ENCODE measurements at regions not wholly inside any gene's neighbourhood (a gene's known extent, or its start where the extent isn't known, plus 50 kb on each side); places are given as distances from the start of the nearest gene placed in this dataset.
"Not testable (repeated sequence)": the region's sequence is repeated elsewhere in the genome, so short reads cannot be mapped to it uniquely, and the experiment has no call there.

GRCh38 chr22:16662330-16662729, 69.7 kb upstream of the CCT8L2 start:
- not testable (repeated sequence) for H3K4me1 ChIP-seq (ENCODE audit: control insufficient read depth, insufficient read depth, low read length); H3K27me3 ChIP-seq (ENCODE audit: control insufficient read depth, insufficient read depth, low read length); H3K27ac ChIP-seq (ENCODE audit: low read length); H3K4me3 ChIP-seq (ENCODE audit: low read length); H3K9me3 ChIP-seq (replicated peaks; ENCODE audit: control insufficient read depth, low read depth, low read length); DNase-seq; H3K36me3 ChIP-seq (ENCODE audit: control insufficient read depth, insufficient read depth, low read length)
- WGBS (ENCODE audit: insufficient coverage), result no CpG with 5 or more reads among the region's 2 CpGs

GRCh38 chr22:16660989-16661388, 68.4 kb upstream of the CCT8L2 start:
- not testable (repeated sequence) for DNase-seq; H3K36me3 ChIP-seq (ENCODE audit: control insufficient read depth, insufficient read depth, low read length); H3K4me1 ChIP-seq (ENCODE audit: control insufficient read depth, insufficient read depth, low read length); H3K27me3 ChIP-seq (ENCODE audit: control insufficient read depth, insufficient read depth, low read length); H3K4me3 ChIP-seq (ENCODE audit: low read length); H3K9me3 ChIP-seq (replicated peaks; ENCODE audit: control insufficient read depth, low read depth, low read length); H3K27ac ChIP-seq (ENCODE audit: low read length)
- 85% methylated on average over 3 of the region's 8 CpGs for WGBS (ENCODE audit: insufficient coverage)

GRCh38 chr22:16660570-16660969, 68.0 kb upstream of the CCT8L2 start:
- H3K36me3 ChIP-seq (ENCODE audit: control insufficient read depth, insufficient read depth, low read length), result not testable (repeated sequence)

GRCh38 chr22:16659273-16659834, 66.7 kb upstream of the CCT8L2 start:
- H3K36me3 ChIP-seq (ENCODE audit: control insufficient read depth, insufficient read depth, low read length); H3K4me3 ChIP-seq (ENCODE audit: low read length); H3K27ac ChIP-seq (ENCODE audit: low read length); H3K4me1 ChIP-seq (ENCODE audit: control insufficient read depth, insufficient read depth, low read length); H3K9me3 ChIP-seq (replicated peaks; ENCODE audit: control insufficient read depth, low read depth, low read length); H3K27me3 ChIP-seq (ENCODE audit: control insufficient read depth, insufficient read depth, low read length); DNase-seq: not testable (repeated sequence)
- WGBS (ENCODE audit: insufficient coverage), result no CpG with 5 or more reads among the region's 8 CpGs

More at GRCh38 chr22:16660570-16660969, 68.0 kb upstream of the CCT8L2 start:
- H3K27me3 ChIP-seq (ENCODE audit: control insufficient read depth, insufficient read depth, low read length); H3K4me1 ChIP-seq (ENCODE audit: control insufficient read depth, insufficient read depth, low read length); H3K27ac ChIP-seq (ENCODE audit: low read length); H3K4me3 ChIP-seq (ENCODE audit: low read length); H3K9me3 ChIP-seq (replicated peaks; ENCODE audit: control insufficient read depth, low read depth, low read length); DNase-seq: not testable (repeated sequence)
- no CpG with 5 or more reads among the region's 13 CpGs for WGBS (ENCODE audit: insufficient coverage)

- no peaks in the 10 kb centered on the region for H3K27me3 ChIP-seq (ENCODE audit: control insufficient read depth, insufficient read depth, low read length)
- no peak overlapping the region for H3K4me3 ChIP-seq (ENCODE audit: low read length)
- H3K9me3 ChIP-seq (replicated peaks; ENCODE audit: control insufficient read depth, low read depth, low read length), result peaks cover 7% of the 10 kb centered on the region
- H3K4me1 ChIP-seq (ENCODE audit: control insufficient read depth, insufficient read depth, low read length), result no peaks in the 10 kb centered on the region
- no peak overlapping the region for H3K27ac ChIP-seq (ENCODE audit: low read length)
- no peaks in the 10 kb centered on the region for H3K36me3 ChIP-seq (ENCODE audit: control insufficient read depth, insufficient read depth, low read length)
- DNase-seq, result no peak
These were observed 65.5 kb upstream of the CCT8L2 start for GRCh38 chr22:16658068-16658467.

- Histone ChIP-seq H3K4me3 (ENCODE audit: low read length) (no peak overlapping the region), H3K4me1 (ENCODE audit: control insufficient read depth, insufficient read depth, low read length) (no peaks in the 10 kb centered on the region), H3K36me3 (ENCODE audit: control insufficient read depth, insufficient read depth, low read length) (no peaks in the 10 kb centered on the region), H3K9me3 (replicated peaks; ENCODE audit: control insufficient read depth, low read depth, low read length) (peaks cover 13% of the 10 kb centered on the region), H3K27me3 (ENCODE audit: control insufficient read depth, insufficient read depth, low read length) (no peaks in the 10 kb centered on the region), H3K27ac (ENCODE audit: low read length) (no peak overlapping the region)
- no peak for DNase-seq
- WGBS (ENCODE audit: insufficient coverage), result 75% methylated on average over 4 of the region's 5 CpGs
These were observed 62.3 kb upstream of the CCT8L2 start for GRCh38 chr22:16654882-16655281.

- DNase-seq; H3K36me3 ChIP-seq (ENCODE audit: control insufficient read depth, insufficient read depth, low read length); H3K27ac ChIP-seq (ENCODE audit: low read length); H3K27me3 ChIP-seq (ENCODE audit: control insufficient read depth, insufficient read depth, low read length); H3K4me1 ChIP-seq (ENCODE audit: control insufficient read depth, insufficient read depth, low read length); H3K4me3 ChIP-seq (ENCODE audit: low read length): not testable (repeated sequence)
- WGBS (ENCODE audit: insufficient coverage), result 67% methylated on average over 1 of the region's 2 CpGs
- H3K9me3 ChIP-seq (replicated peaks; ENCODE audit: control insufficient read depth, low read depth, low read length), result peaks cover 15% of the 10 kb centered on the region
These were observed 61.7 kb upstream of the CCT8L2 start for GRCh38 chr22:16654336-16654735.

- DNase-seq; H3K27ac ChIP-seq (ENCODE audit: low read length); H3K27me3 ChIP-seq (ENCODE audit: control insufficient read depth, insufficient read depth, low read length); H3K36me3 ChIP-seq (ENCODE audit: control insufficient read depth, insufficient read depth, low read length); H3K4me3 ChIP-seq (ENCODE audit: low read length); H3K4me1 ChIP-seq (ENCODE audit: control insufficient read depth, insufficient read depth, low read length): not testable (repeated sequence)
- peaks cover 12% of the 10 kb centered on the region for H3K9me3 ChIP-seq (replicated peaks; ENCODE audit: control insufficient read depth, low read depth, low read length)
- 91% methylated on average over 4 of the region's 7 CpGs for WGBS (ENCODE audit: insufficient coverage)
These were observed 60.6 kb upstream of the CCT8L2 start for GRCh38 chr22:16653222-16653621.

- H3K27ac ChIP-seq (ENCODE audit: low read length), result no peak overlapping the region
- DNase-seq, result no peak
- no peaks in the 10 kb centered on the region for H3K36me3 ChIP-seq (ENCODE audit: control insufficient read depth, insufficient read depth, low read length)
- peaks cover 8% of the 10 kb centered on the region for H3K9me3 ChIP-seq (replicated peaks; ENCODE audit: control insufficient read depth, low read depth, low read length)
- H3K4me1 ChIP-seq (ENCODE audit: control insufficient read depth, insufficient read depth, low read length), result no peaks in the 10 kb centered on the region
- no peak overlapping the region for H3K4me3 ChIP-seq (ENCODE audit: low read length)
- H3K27me3 ChIP-seq (ENCODE audit: control insufficient read depth, insufficient read depth, low read length), result no peaks in the 10 kb centered on the region
- WGBS (ENCODE audit: insufficient coverage), result 72% methylated on average over 3 of the region's 4 CpGs
These were observed 58.6 kb upstream of the CCT8L2 start for GRCh38 chr22:16651217-16651616.

Measured in muscle of leg (tissue), 3 donors.